ENCODE measurements at regions not wholly inside any gene's neighbourhood (a gene's known extent, or its start where the extent isn't known, plus 50 kb on each side); places are given as distances from the start of the nearest gene placed in this dataset.

- TF ChIP-seq CTCF (IDR thresholded peaks at IDR 0.05; ENCODE audit: low read depth, low read length, missing input control) (no peak), RAD21 (IDR thresholded peaks at IDR 0.05) (no peak), ATF3 (IDR thresholded peaks at IDR 0.05) (no peak), TAF1 (conservative IDR thresholded peaks at IDR 0.05) (no peak), MAX (IDR thresholded peaks at IDR 0.05) (no peak), REST (IDR thresholded peaks at IDR 0.05) (no peak), ZBTB33 (IDR thresholded peaks at IDR 0.05) (no peak), GABPA (IDR thresholded peaks at IDR 0.05 in 1 of 2, conservative IDR thresholded peaks at IDR 0.05 in 1 of 2) (no peak), SP1 (IDR thresholded peaks at IDR 0.05) (no peak), YY1 (IDR thresholded peaks at IDR 0.05) (no peak)
Measured at GRCh38 chr11:110793556-110793955, 81.3 kb upstream of the ARHGAP20 start.
